K562 (cell line): ENCODE measurements at regions not wholly inside any gene's neighbourhood (a gene's known extent, or its start where the extent isn't known, plus 50 kb on each side); places are given as distances from the start of the nearest gene placed in this dataset.

Source experiments
- ATAC-seq: fragments of 200-7000 bp; cut with Tn5 transposase; 3 replicates; pipeline ENCODE4 v1.9.1; 2020; ENCODE audit warnings: moderate library complexity
- BruUV-seq: library from RNA; stranded (reverse); fragments of 400-500 nt; replicated peaks from 2 replicates; lab custom pipeline; 2021; lab: Mats Ljungman, UMichigan
- CTCF ChIA-PET: fragments of 300-600 bp; formaldehyde crosslinking; extraction: SDS; loops from one replicate; lab custom pipeline; 2021; ENCODE audit warnings: low intra/inter-chr PET ratio; lab: Yijun Ruan, JAX
- POLR2A ChIA-PET: fragments of 300-600, 350-650 bp; sonication (Branson Sonifier 250); formaldehyde crosslinking; extraction: SDS; loops from one replicate; lab custom pipeline; 2021; ENCODE audit warnings: antibody characterized with exemption, inconsistent platforms; lab: Yijun Ruan, JAX
- DNase-seq, 4 experiments: peaks; one replicate each; pipeline versions ENCODE4 v3.0.0 to v3.0.0-alpha.2; 2011 to 2018; ENCODE audit warnings: low spot score in 3 of 4, mixed read lengths in 3 of 4; ENCODE audit errors: extremely low read depth in 1 of 4
- FAIRE-seq: peaks from 2 replicates; lab custom pipeline; 2011; peaks lifted over from hg19 to GRCh38; lab: Jason Lieb, UNC
- H2AFZ ChIP-seq: 2 replicates; pipeline ENCODE4 v1.6.0; 2011; ENCODE audit warnings: low read depth, low read length, control low read depth, inconsistent platforms
- H3K27ac ChIP-seq: fragments of 200-600 bp; 3 replicates; pipeline ENCODE4 v1.8.0; 2011; ENCODE audit warnings: low read depth, mild to moderate bottlenecking, control low read depth, inconsistent platforms, low read length, moderate library complexity, mixed read lengths; ENCODE audit errors: extremely low read depth
- H3K27me3 ChIP-seq, 2 experiments: fragments of 300-600 bp in 1 of 2; 2 replicates in 1 of 2; 3 replicates in 1 of 2; pipeline versions ENCODE4 v1.6.0 to v1.8.0; 2011; ENCODE audit warnings: inconsistent platforms in 2 of 2, low read length in 2 of 2, mild to moderate bottlenecking in 1 of 2, mixed read lengths in 1 of 2, moderate library complexity in 1 of 2; ENCODE audit not compliant: control insufficient read depth in 2 of 2, insufficient read depth in 2 of 2
- H3K36me3 ChIP-seq: fragments of 300-600 bp; 3 replicates; pipeline ENCODE4 v1.8.0; 2011; ENCODE audit warnings: mild to moderate bottlenecking, low read length, inconsistent platforms; ENCODE audit not compliant: control insufficient read depth, insufficient read depth
- H3K4me1 ChIP-seq, 2 experiments: fragments of 200-600 bp in 1 of 2; replicated peaks in 1 of 2; 2 replicates in 1 of 2; 3 replicates in 1 of 2; pipeline versions ENCODE4 v1.5.1 to v1.8.0; 2011; ENCODE audit warnings: inconsistent platforms in 2 of 2, low read length in 2 of 2, mild to moderate bottlenecking in 1 of 2, mixed read lengths in 1 of 2, moderate library complexity in 1 of 2; ENCODE audit not compliant: control insufficient read depth in 2 of 2, insufficient read depth in 2 of 2
- H3K4me2 ChIP-seq: 2 replicates; pipeline ENCODE4 v1.6.1; 2011; ENCODE audit warnings: low read length, control low read depth, inconsistent platforms, mixed read lengths; ENCODE audit not compliant: insufficient read depth
- H3K4me3 ChIP-seq: fragments of 200-600 bp; sonication (generic), shearing (Covaris generic); 2 replicates; pipeline ENCODE4 v1.5.1; 2016; ENCODE audit warnings: control low read depth, inconsistent platforms
- H3K79me2 ChIP-seq: fragments of 200-600 bp; 3 replicates; pipeline ENCODE4 v1.8.0; 2011; ENCODE audit warnings: low read length, inconsistent platforms; ENCODE audit not compliant: control insufficient read depth, insufficient read depth
- H3K9ac ChIP-seq, 2 experiments: 2 replicates each; pipeline versions ENCODE4 v1.6.0 to v1.6.1; 2011; ENCODE audit warnings: low read depth in 2 of 2, low read length in 2 of 2, control low read depth in 1 of 2, inconsistent platforms in 1 of 2, mild to moderate bottlenecking in 1 of 2, mixed read lengths in 1 of 2; ENCODE audit not compliant: insufficient read depth in 1 of 2
- H3K9me1 ChIP-seq: one replicate; pipeline ENCODE4 v1.6.0; 2011; ENCODE audit warnings: inconsistent platforms, mild to moderate bottlenecking, low read length, moderate library complexity; ENCODE audit not compliant: control insufficient read depth, insufficient read depth
- H3K9me3 ChIP-seq: replicated peaks from 2 replicates; pipeline ENCODE4 v1.5.1; 2011; ENCODE audit warnings: low read depth, low read length, inconsistent platforms; ENCODE audit not compliant: control insufficient read depth, insufficient read depth
- H4K20me1 ChIP-seq: replicated peaks from 2 replicates; pipeline ENCODE4 v1.6.1; 2011; ENCODE audit warnings: low read length, inconsistent platforms, mixed read lengths; ENCODE audit not compliant: control insufficient read depth, insufficient read depth
- CHD1 ChIP-seq: fragments of 200-600 bp; sonication (generic); IDR thresholded peaks from one replicate; pipeline ENCODE4 v1.6.1; 2012; ENCODE audit warnings: mild to moderate bottlenecking, moderate library complexity, low read length, inconsistent platforms
- NFIC ChIP-seq: fragments of 450-650 bp; IDR thresholded peaks from 2 replicates; pipeline ENCODE4 v1.6.1; 2017; ENCODE audit warnings: mild to moderate bottlenecking, inconsistent platforms
- VEZF1 ChIP-seq: fragments of 200-800 bp; sonication (Bioruptor generic); IDR thresholded peaks from 2 replicates; pipeline ENCODE4 v1.6.1; 2017; ENCODE audit warnings: missing genetic modification characterization, missing compliant biosample characterization
- ZC3H11A ChIP-seq: IDR thresholded peaks from 2 replicates; pipeline ENCODE4 v1.6.1; 2012; ENCODE audit warnings: low read depth, low read length, improper control_type of control experiment
- ZNF175 ChIP-seq: fragments of 200-800 bp; sonication (Bioruptor generic); IDR thresholded peaks from 2 replicates; pipeline ENCODE4 v1.6.1; 2016; ENCODE audit warnings: low read depth, mild to moderate bottlenecking, missing genetic modification characterization, missing compliant biosample characterization
- ZNF3 ChIP-seq: fragments of 250-450 bp; sonication (Bioruptor Pico); IDR thresholded peaks from 2 replicates; pipeline ENCODE4 v1.5.0; 2021; ENCODE audit warnings: mild to moderate bottlenecking, moderate library complexity
- ZNF324 ChIP-seq: fragments of 250-450 bp; sonication (Bioruptor Pico); IDR thresholded peaks from 2 replicates; pipeline ENCODE4 v1.4.0; 2020; ENCODE audit warnings: mild to moderate bottlenecking
- ZNF507 ChIP-seq: conservative IDR thresholded peaks from 2 replicates; pipeline ENCODE4 v1.6.1; 2017; ENCODE audit warnings: missing genetic modification characterization, missing compliant biosample characterization
- WGBS: fragments of 100-300 bp; shearing (Covaris generic); methylation state at CpG from one replicate; pipeline ENCODE4 v1.1.6; 2016; ENCODE audit warnings: low coverage, mixed read lengths; ENCODE audit not compliant: insufficient coverage; ENCODE audit errors: missing lambda C conversion rate; 5-methylcytosine and 5-hydroxymethylcytosine counted together
- in situ Hi-C: fragments of 300-500 bp; cut with MboI; formaldehyde crosslinking; loops from 4 replicates; pipeline ENCODE4 v1.15.0; 2018; ENCODE audit warnings: inconsistent platforms, mixed read lengths
- intact Hi-C: fragments of 100-400 bp; cut with micrococcal nuclease; formaldehyde crosslinking; loops from 2 replicates; pipeline ENCODE4 v1.14.2; 2022
- TF ChIP-seq, protein P1 (sequence below): fragments of 450-650 bp; conservative IDR thresholded peaks from 2 replicates; pipeline ENCODE4 v1.6.1; 2016; ENCODE audit warnings: missing genetic modification characterization, low read depth, mild to moderate bottlenecking, control low read depth, missing compliant biosample characterization
- TF ChIP-seq, protein P2 (sequence below): fragments of 450-650 bp; formaldehyde crosslinking; conservative IDR thresholded peaks from 2 replicates; pipeline ENCODE4 v1.4.0; 2022; ENCODE audit warnings: mild to moderate bottlenecking, missing genetic modification characterization

DNA sequence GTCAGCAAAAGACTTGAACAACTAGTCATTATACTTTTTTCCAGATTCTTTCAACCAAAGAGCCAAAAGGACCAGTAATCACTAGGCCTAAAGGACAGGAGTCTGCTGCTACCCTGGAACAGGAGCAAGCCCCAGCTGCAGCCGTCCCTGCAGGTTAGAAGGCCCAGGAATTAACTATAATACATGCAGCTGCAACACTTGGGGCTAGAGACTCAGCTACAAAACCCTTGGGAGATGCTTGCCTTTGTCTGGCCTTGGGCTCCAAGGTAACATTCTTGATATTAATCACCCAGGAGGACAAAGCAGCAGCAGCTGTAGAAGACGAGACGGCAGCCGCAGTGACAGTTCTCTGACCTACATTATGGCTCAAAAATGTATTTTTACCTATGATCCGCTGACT is 841.2 kb upstream of the ADGRL4 start:
- H3K27me3 ChIP-seq, result no peaks in the 10 kb centered on the region
- ATAC-seq, result no peak
- no peaks in the 10 kb centered on the region for H3K36me3 ChIP-seq
- in situ Hi-C loops, result no loop called here
- H3K4me1 ChIP-seq, result no peaks in the 10 kb centered on the region
- H3K27ac ChIP-seq, result no peak overlapping the region
- H3K9me1 ChIP-seq, result no peaks in the 10 kb centered on the region
- H3K4me3 ChIP-seq, result no peak overlapping the region
- CTCF ChIA-PET, result no interaction called here
- 0% methylated on average over 5 of the region's 5 CpGs for WGBS
- POLR2A ChIA-PET, result no interaction called here
- FAIRE-seq, result no peak
- H3K9ac ChIP-seq, result no peak overlapping the region
- TF ChIP-seq NFIC, result no peak
- no peak for TF ChIP-seq ZNF324
- TF ChIP-seq ZC3H11A, result no peak
- TF ChIP-seq CHD1, result no peak
- no peak for TF ChIP-seq ZNF507
- TF ChIP-seq, protein P1, sequence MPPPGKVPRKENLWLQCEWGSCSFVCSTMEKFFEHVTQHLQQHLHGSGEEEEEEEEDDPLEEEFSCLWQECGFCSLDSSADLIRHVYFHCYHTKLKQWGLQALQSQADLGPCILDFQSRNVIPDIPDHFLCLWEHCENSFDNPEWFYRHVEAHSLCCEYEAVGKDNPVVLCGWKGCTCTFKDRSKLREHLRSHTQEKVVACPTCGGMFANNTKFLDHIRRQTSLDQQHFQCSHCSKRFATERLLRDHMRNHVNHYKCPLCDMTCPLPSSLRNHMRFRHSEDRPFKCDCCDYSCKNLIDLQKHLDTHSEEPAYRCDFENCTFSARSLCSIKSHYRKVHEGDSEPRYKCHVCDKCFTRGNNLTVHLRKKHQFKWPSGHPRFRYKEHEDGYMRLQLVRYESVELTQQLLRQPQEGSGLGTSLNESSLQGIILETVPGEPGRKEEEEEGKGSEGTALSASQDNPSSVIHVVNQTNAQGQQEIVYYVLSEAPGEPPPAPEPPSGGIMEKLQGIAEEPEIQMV (tag), result no peak
- no peak for TF ChIP-seq VEZF1 (CRISPR knock-in tag)
- TF ChIP-seq ZNF3 (CRISPR knock-in tag), result no peak
- TF ChIP-seq, protein P2, sequence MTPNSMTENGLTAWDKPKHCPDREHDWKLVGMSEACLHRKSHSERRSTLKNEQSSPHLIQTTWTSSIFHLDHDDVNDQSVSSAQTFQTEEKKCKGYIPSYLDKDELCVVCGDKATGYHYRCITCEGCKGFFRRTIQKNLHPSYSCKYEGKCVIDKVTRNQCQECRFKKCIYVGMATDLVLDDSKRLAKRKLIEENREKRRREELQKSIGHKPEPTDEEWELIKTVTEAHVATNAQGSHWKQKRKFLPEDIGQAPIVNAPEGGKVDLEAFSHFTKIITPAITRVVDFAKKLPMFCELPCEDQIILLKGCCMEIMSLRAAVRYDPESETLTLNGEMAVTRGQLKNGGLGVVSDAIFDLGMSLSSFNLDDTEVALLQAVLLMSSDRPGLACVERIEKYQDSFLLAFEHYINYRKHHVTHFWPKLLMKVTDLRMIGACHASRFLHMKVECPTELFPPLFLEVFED (CRISPR knock-in tag), result no peak
- no peak for TF ChIP-seq ZNF175
- TF ChIP-seq, all 486 proteins: peak for 0
- no peak overlapping the region for H2AFZ ChIP-seq
- intact Hi-C loops, result no loop called here
- no peak overlapping the region for H3K4me2 ChIP-seq
- DNase-seq, result no peak
- H3K9me3 ChIP-seq, result no peaks in the 10 kb centered on the region
- H3K79me2 ChIP-seq, result no peaks in the 10 kb centered on the region
- H4K20me1 ChIP-seq, result no peaks in the 10 kb centered on the region
- no TSS peak for BruUV-seq
